ENCODE measurements at regions not wholly inside any gene's neighbourhood (a gene's known extent, or its start where the extent isn't known, plus 50 kb on each side); places are given as distances from the start of the nearest gene placed in this dataset.
"Not testable (repeated sequence)": the region's sequence is repeated elsewhere in the genome, so short reads cannot be mapped to it uniquely, and the experiment has no call there.

DNA sequence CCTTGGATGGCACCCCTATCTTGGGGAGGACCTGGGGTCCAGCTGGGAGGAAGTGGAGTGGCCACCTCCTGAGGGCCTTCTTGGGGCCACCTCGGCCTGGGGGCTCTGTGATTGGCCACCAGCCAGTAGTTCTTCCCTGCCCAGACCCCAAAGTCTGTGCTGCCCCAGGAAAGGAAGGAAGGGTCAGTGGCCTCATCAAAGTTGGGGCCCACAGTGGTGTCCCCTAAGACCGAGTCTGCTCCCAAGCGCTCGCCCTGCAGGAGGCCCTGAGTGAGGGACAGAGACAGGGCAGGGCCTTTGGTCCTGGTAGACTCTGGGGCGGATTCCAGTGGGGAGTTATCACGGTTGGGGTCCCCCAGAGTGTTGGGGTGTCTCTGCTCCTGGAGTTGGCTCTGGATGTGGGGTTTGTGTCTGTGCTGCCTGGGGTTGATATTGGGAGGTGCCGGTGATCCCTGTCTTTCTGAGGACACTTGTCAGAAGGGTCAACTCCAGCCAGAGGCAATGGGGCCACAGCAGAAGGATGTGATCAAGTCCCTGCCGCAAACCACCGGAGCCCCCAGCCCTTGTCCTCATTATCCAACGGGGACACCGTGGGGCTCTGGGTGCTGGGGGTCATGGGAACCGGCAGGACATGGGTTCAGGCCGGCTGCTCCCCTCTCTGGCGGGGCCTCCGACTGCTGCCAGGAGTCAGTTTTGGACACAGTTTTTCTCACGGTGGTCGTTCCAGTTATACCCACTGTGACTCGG is 364.3 kb downstream of the TMEM121 start:
- DNase-seq (ENCODE audit: low spot score), result no peak
- POLR2A ChIA-PET (ENCODE audit: low non-redundant PET), result no interaction called here
- TF ChIP-seq, protein P1, sequence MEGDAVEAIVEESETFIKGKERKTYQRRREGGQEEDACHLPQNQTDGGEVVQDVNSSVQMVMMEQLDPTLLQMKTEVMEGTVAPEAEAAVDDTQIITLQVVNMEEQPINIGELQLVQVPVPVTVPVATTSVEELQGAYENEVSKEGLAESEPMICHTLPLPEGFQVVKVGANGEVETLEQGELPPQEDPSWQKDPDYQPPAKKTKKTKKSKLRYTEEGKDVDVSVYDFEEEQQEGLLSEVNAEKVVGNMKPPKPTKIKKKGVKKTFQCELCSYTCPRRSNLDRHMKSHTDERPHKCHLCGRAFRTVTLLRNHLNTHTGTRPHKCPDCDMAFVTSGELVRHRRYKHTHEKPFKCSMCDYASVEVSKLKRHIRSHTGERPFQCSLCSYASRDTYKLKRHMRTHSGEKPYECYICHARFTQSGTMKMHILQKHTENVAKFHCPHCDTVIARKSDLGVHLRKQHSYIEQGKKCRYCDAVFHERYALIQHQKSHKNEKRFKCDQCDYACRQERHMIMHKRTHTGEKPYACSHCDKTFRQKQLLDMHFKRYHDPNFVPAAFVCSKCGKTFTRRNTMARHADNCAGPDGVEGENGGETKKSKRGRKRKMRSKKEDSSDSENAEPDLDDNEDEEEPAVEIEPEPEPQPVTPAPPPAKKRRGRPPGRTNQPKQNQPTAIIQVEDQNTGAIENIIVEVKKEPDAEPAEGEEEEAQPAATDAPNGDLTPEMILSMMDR (conservative IDR thresholded peaks at IDR 0.05; ENCODE audit: low read depth), result no peak
- CTCF ChIA-PET, result interaction anchor here (0.5 kb wide), 1 partner anchor 146 kb away, joined by 3 read pairs; no protein-coding TSS in a partner anchor
- no peak overlapping the region for H3K27ac ChIP-seq

DNA sequence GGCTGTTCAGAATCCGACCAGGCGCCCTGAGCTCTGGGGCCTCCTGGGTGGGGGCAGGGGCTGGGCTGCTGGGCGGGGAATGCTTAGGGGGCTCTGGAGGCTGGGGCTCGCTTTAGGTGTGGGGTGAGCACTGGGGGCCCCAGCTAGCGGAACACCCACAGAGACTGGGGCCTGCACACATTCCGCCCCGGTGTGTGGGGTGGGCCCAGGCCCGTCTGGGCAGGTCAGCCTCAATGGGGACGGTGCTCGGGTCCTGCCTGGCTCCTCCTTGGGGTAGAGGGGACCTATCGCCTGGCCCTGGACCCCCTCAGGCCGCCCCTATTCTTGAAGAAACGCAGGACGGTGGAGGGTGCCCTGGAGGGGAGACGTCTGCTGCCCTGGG is 364.8 kb downstream of the TMEM121 start:
- DNase-seq (ENCODE audit: low spot score), result no peak
- H3K27ac ChIP-seq, result no peak overlapping the region
- CTCF ChIA-PET, result interaction anchor here (0.9 kb wide), 1 partner anchor 53 kb away, joined by 3 read pairs; no protein-coding TSS in a partner anchor
- TF ChIP-seq, protein P1 (conservative IDR thresholded peaks at IDR 0.05; ENCODE audit: low read depth), result no peak
- POLR2A ChIA-PET (ENCODE audit: low non-redundant PET), result no interaction called here

DNA sequence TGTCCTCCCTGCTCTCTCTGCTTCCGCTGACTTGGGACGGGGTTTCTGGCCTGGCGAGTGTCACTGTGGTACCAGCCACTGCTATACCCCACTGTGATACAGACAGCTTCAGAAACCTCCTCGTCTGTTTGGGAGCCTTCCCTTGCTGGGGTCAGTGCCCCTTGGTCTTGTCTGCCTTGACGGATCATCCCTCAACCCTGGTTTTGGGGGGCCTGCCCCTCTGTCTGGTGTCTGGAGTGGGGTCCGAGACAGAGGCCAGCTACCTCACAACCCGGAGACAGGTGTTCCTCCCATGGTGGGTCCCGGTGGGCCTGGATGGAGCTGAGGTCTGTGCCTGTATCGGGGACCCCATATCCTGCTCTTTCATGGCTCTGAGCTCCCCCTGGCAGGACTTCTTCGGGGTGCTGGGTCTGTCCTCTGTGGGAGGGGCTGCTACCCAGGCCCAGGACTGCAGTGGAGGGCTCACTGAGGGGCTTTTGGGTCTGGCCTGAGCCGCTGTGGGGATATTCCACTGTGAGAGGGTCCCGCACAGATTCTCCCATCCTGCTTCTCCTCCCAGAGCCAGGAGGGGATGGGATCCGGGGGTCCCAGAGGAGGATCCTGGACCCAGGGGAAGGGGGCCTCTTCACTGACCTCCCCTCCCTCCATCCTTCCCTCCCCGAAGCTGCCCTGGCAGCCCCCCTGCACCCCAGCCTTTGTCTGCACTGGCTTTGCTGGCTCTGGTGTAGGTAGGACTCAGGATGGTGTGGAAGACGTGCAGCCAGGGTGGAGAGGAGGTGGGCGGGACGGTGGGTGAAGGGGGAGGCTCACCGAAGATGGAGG is 365.5 kb downstream of the TMEM121 start:
- ChIA-PET POLR2A (ENCODE audit: low non-redundant PET) (no interaction called here), CTCF (interaction anchor here (0.9 kb wide), 1 partner anchor 53 kb away, joined by 3 read pairs; no protein-coding TSS in a partner anchor)
- DNase-seq (ENCODE audit: low spot score), result no peak
- no peak overlapping the region for H3K27ac ChIP-seq
- TF ChIP-seq, protein P1 (conservative IDR thresholded peaks at IDR 0.05; ENCODE audit: low read depth), result no peak

DNA sequence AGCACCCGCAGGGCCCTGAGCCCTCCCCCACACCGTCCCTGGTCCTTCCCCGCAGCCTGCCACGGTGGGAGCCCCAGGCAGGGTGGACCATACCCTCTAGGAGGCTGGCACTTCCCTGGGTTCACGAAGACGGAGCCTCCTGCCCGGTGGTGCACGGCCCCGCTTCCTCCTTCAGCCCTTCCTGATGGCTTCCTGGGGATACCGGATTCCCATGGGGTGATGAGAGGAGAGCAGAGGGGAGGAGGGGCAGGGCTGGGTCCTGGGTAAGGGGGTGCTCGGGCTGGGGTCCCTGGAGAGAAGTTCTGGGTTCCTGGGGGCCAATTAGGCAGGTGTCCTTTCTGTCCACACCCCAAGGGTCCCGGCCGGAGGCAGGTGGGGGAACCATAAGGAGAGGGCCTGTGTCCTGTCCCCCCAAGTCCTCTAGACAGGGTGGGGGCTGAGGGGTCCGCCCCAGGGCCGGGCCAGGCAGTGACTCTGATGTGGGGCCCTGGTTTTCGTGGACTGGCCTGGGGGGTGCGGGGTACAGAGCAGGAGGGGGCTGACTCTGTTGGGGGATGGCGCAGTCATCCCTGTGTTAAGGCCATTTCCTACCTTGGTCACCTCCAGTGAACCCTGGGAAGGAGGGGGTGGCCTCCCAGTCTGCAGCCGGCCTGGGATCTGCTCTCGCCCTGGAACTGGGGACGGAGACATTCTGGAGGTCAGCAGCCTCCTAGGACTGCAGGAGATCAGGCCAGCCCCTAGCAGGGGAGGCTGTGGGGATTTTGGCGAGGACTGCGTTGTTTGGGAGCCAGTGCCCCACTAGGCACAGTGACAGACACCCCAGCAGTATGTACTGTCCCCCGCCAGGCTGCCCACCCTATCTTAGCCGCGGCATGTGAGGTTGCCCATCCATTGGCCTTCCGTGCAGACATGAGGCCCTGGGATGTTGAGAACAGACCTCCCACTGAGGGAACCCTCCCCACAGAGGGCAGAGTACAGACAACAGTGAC is 366.4 kb downstream of the TMEM121 start:
- CTCF ChIA-PET; POLR2A ChIA-PET (ENCODE audit: low non-redundant PET); H3K27ac ChIP-seq; DNase-seq (ENCODE audit: low spot score): not testable (repeated sequence)

DNA sequence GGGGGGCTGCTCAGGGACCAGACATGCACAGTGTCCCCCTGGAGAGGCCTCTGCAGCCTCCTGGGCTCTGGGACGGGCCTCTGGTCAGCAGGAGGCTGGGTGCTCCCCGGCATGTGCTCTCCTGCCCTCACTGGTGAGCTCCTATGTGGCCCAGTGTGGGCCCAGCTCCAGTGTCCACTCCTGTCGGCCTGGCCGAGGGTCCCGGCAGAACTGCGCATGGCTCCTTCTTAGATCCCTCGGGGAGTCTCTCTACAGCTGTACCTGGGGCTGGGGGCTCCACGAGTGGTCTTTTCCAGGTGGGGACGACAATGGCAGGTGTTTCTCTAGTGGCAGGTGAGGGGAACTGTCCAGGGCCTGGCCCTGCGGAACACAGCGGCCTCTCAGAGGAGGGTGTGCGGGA is 367.3 kb downstream of the TMEM121 start:
- CTCF ChIA-PET; DNase-seq (ENCODE audit: low spot score); H3K27ac ChIP-seq; POLR2A ChIA-PET (ENCODE audit: low non-redundant PET): not testable (repeated sequence)

DNA sequence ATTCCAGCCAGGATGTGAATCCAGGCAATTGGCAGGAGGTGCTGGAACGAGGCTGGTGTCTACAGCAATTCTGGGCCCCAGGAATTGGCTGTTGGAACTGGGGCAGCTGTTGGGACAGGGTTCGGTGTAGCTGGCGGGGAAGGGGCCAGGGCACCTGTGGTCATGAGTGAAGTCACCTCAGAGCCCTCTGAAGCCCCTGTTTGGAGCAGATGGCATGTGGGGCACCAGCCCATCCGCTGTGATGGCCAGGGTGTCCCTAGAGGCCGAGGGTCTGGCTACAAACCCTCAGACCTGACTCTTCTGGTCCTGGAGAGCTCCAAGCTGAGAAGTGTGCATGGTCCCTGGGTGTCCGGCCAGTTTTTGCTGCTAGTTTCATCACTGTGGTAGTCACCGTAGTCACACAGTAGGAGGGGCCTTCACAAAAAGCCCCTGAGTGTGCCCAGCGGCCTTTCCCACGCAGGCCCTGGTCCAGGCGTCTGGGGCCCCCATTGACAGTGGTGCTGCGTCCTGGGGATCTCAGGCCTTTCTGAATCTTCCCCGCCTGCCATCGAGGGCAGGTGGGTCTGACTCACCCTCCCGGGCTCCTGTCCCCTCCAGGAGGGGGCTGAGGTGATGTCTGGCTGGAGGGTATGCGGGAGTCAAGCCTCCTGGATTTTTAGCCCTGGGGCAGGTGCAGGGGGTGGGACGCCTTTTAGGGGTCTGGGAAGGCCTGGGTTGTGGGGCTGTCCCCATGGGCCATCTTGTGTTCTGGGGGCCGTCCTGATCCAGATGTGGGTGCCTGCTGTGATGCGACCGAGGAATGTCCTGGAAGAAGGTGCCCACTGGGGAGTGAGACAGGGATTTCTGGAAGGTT is 368.0 kb downstream of the TMEM121 start:
- H3K27ac ChIP-seq, result no peak overlapping the region
- ChIA-PET POLR2A (ENCODE audit: low non-redundant PET) (no interaction called here), CTCF (no interaction called here)
- TF ChIP-seq, protein P1 (conservative IDR thresholded peaks at IDR 0.05; ENCODE audit: low read depth), result no peak
- DNase-seq (ENCODE audit: low spot score), result no peak
